ACHN (cell line): ENCODE measurements at regions not wholly inside any gene's neighbourhood (a gene's known extent, or its start where the extent isn't known, plus 50 kb on each side); places are given as distances from the start of the nearest gene placed in this dataset.
"Not testable (repeated sequence)": the region's sequence is repeated elsewhere in the genome, so short reads cannot be mapped to it uniquely, and the experiment has no call there.

ENCODE experiments used
- DNase-seq: peaks from one replicate; pipeline ENCODE4 v3.0.0-alpha.2; 2015
- in situ Hi-C: cut with HindIII; loops from 2 replicates; pipeline ENCODE4 v1.10.0; 2017; ENCODE audit warnings: low sequenced_read_pairs, low pct_ligation_motif_present, low pct_unique_long_range_greater_than_20kb

- in situ Hi-C loops: no loop called here
- DNase-seq: no peak
Measured at GRCh38 chr9:111102793-111103464, 64.7 kb upstream of the LPAR1 start.

GRCh38 chr9:111099199-111100008, 61.1 kb upstream of the LPAR1 start:
- in situ Hi-C loops: no loop called here
- DNase-seq: no peak

DNA sequence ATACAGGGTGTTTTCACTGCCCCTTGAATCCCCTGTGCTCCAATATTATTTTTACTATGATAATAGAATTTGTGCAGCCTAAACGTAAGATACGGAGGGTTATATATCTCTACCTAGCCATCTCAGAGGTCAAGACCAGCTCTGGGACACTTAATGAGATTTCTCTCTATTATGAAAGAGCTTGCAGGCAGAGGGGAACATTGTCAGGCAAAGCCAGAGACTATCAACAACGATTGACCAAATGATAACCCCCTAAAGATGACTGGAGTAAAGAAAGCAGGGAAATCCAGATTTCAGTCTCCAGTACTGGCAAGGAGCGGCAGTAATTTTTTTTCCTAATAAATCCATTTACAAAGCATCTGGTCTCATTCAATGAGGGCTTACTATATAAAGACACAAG, 59.8 kb upstream of the LPAR1 start:
- in situ Hi-C loops: no loop called here
- no peak for DNase-seq

DNA sequence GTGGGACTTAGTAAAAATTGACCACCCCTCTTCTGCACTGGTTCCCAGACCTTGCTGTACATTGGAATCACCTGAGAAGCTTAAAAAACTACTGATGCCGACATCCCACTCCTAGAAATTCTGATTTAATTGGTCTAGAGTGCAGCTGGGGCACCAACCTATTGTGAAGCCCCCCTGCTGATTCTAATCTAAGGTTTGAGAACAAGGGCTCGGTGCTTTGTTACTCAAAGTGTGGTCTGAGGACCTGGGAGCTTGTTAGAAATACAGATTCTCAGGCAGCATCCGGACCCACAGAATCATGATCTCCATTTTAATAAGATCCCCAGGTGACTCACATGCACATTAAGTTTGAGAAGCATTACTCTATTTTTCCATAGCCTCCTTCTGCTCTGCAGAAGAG, 57.8 kb upstream of the LPAR1 start:
- DNase-seq: no peak
- in situ Hi-C loops: no loop called here

GRCh38 chr9:111095441-111095840, 57.2 kb upstream of the LPAR1 start:
- DNase-seq: no peak
- in situ Hi-C loops: no loop called here

DNA sequence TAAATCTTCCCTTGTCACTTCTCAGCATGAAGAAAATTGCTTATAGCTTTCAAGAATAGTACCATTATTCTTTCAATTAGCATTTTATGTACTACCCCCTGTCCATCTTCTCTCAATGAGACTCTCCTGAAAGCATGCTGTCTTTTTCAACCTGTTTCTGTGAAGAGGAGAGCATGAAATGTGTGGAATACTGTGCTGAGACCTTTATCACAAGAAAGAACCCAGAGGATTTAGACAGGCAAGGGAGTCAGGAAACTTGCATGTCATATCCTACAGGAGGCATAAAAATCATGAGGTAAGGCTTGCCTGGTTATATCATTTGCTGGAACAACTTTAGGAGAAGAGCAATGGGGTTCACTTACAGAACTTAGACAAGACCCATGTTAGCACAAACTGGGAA, 56.7 kb upstream of the LPAR1 start:
- no peak for DNase-seq
- in situ Hi-C loops: no loop called here

- in situ Hi-C loops: no loop called here
- peak; percentile 28 for DNase-seq
Measured at GRCh38 chr9:111094433-111094924, 56.2 kb upstream of the LPAR1 start.

- DNase-seq, in situ Hi-C loops: not testable (repeated sequence)
Measured at GRCh38 chr9:111092167-111092566, 53.9 kb upstream of the LPAR1 start.
